ENCODE measurements at regions not wholly inside any gene's neighbourhood (a gene's known extent, or its start where the extent isn't known, plus 50 kb on each side); places are given as distances from the start of the nearest gene placed in this dataset.
"Not testable (repeated sequence)": the region's sequence is repeated elsewhere in the genome, so short reads cannot be mapped to it uniquely, and the experiment has no call there.

- no peak for DNase-seq (ENCODE audit: low spot score)
These were observed 80.0 kb downstream of the GALR1 start for GRCh38 chr18:77329651-77330050.

DNA sequence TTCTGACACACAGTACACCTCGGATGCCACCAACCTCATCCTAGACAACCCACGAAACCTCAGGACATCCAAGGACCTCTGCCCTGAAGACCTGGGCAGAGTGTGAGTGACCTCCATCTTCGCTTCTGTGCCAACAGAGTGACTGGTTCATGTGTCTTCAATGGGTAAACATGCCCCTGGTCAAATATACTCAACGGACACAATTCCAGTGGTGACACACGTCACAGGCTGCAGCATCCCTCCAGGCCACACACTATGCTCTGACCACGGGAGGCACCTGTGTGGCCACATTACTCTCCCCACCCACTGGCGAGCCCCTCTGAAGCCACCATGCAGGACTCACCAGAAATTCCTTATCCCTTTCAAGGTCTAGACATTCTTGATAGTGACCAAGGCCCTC lies 85.2 kb downstream of the GALR1 start:
- DNase-seq (ENCODE audit: low spot score), result no peak

GRCh38 chr18:77337604-77338003 lies 88.0 kb downstream of the GALR1 start:
- DNase-seq (ENCODE audit: low spot score), result no peak

DNA sequence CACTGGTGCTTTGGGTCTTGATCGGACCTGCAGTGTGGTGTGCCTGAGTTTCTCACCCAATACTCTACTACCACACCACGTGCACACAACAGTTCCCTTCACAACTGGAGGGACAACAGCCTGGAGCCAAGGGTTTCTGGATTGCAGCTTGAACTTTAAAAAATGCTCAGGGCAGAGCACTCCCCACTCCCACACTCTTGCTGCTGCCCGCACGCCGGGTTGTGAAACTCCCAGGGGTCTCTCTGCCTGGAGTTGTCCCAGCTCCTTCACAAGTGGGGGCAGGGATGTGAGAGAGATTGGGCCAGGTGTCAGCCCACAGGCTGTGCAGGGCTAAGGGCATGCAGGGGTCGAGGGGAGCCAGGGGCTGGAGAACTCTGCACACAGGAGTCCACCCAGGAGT lies 89.4 kb downstream of the GALR1 start:
- DNase-seq (ENCODE audit: low spot score), result no peak

- no peak for DNase-seq (ENCODE audit: low spot score)
These were observed 90.0 kb downstream of the GALR1 start for GRCh38 chr18:77339623-77340022.

GRCh38 chr18:77340815-77341214 lies 91.2 kb downstream of the GALR1 start:
- DNase-seq (ENCODE audit: low spot score), result no peak

DNA sequence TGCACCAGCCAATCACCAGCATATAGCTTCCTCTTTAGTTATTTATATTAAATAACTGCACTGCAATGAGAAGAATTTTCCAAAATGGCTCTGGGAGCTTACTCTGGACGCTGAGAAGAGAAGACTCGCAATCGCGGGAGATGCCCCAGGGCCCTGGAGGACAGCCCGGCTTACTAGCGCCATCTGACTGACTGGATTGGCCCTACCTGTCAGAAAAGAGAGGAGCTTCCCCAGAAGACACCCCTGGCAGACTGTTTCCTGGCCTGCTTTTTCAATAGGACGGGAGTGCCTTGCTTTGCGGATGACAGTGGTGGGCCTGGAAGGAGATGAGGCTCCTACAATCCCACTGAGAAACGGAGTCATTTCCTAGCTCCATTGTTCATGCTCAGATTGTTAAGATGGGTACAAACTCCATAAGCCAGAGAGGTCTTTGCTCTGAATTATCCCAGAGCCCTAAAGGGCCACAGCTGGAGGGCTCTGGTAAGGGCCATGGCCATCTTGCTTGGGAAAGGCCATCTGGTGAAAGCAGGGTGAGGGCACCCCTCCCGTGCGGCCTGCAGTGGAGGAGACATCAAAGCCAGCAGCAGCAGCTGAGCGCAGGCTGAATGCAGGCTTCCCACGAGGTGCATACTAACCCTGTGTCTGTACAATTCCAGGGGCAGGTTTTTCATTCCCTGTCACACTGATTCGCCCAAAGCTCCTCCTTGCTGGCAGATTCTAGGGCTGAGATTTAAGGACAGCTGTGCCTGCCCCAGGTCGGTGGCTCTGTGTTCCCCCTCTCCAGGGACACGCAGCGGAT lies 92.1 kb downstream of the GALR1 start:
- no peak for DNase-seq (ENCODE audit: low spot score)

GRCh38 chr18:77342736-77343135 lies 93.1 kb downstream of the GALR1 start:
- no peak for DNase-seq (ENCODE audit: low spot score)

DNA sequence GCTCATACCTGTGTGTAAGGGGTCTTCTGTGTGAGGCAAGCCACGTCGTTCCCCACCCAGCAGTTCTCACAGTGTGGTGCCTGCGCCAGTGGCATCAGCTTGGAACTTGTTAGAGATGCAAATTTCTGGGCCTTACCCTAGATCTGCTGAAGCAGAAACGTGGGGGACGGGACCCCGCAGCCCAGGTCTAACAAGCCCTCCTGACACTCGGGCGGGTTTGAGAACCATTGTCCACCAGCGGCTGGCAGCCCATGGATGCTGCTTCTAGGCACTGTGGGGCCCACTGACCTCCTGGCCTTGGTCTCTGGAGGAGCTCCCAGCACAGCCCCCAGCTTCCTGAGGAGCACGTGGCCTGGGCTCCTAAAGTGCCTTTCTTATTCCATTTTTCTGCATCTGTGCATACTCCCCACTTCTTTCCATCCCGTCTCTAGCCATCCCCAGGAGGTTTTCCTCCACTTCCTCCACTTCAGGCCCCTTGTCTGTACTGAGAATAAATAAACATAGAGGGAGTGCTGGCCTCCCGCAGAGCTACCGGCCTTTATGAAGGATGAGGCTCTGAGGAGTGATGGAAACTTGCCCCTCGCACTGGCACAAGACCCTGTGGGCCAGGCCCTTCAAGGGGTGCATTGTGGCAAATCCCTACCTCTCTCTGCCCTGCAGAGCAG lies 94.3 kb downstream of the GALR1 start:
- no peak for DNase-seq (ENCODE audit: low spot score)

DNA sequence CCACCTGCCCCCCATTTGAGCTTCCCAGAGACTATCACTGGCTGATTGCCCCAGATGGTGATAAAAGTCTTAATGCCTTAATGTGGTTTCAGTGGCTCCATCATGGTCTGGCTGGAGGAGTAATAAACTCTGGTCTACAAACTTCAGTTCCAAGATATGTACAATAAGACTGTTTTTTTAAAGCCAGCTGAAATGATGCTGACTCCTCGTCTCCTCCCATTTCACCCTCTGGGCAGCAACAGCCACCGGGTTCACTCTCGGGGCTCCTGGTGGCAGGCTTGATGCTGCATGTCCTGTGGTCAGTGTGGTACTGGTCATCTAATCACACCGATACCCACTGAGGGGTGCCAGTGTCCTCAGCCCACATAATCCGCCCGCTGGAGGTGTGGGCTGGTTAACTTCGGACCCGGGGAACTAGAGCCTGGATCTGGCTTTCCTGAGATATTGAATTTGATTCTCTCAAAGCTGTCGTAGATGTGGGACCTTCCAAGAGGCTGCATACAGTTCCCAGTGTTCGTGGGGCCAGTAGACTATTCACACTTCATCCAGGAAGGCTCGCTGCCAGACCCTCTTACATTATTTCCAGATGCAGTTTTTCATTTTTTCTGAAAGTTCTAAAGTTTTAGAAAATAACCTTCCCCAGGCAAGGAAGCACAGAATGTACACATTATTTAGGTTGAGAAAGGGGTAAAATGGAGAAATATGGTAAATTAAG lies 95.3 kb downstream of the GALR1 start:
- DNase-seq (ENCODE audit: low spot score), result no peak

DNA sequence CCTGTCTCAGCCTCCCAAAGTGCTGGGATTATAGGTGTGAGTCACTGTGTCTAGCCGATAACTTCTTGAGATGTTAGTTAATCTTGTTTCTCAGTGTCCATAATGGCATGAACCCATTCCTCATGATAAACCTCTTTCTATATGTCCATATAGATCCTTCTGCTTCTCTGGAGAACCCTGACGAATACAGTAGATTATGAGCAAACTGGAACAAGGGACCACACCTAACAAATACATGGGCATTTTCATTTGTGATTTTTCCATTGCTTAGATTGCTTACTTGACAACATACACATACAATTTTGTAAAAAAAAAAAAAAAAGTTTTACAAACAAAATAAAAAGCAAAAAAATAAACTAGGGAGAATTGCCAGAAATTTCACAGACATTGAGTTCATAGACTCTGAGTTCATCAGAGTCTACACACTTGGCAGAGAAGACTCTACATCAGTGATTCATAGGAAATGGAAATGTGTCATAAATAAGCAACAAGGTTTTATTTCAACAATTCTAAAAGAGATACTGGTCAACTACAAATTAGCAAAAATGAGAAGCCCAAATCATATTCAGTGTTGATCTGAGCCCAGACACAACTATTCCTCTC lies 96.7 kb downstream of the GALR1 start:
- DNase-seq (ENCODE audit: low spot score), result no peak

- DNase-seq (ENCODE audit: low spot score), result not testable (repeated sequence)
These were observed 103.7 kb downstream of the GALR1 start for GRCh38 chr18:77353349-77353748.

DNA sequence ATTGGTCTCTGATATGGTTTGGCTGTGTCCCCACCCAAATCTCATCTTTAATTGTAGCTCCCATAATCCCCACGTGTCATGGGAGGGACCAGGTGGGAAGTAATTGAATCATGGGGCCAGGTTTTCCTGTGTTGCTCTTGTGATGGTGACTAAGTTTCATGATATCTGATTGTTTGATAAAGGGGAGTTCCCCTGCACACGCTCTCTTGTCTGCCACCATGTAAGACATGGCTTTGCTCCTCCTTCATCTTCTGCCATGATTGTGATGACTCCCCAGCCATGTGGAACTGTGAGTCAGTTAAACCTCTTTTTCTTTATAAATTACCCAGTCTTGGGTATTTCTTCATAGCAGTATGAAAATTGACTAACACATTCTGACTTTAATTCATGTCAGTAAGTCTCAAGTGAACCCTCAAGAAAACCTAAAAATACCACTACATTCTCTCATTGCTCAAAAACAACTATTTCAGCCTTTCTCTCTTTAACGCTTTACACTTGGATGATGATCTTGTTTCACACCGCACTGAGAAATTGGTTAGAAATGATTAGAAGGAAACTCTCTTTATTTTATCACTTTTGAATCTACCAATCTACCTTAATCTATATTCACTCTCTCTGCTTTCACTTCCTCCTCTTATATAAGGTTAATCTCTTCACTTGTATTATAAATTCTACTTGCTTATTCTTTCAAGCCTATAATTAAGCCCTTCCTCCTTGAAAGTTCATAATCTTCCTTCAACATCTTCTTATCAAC lies 110.1 kb downstream of the GALR1 start:
- no peak for DNase-seq (ENCODE audit: low spot score)

- no peak for DNase-seq (ENCODE audit: low spot score)
These were observed 110.9 kb downstream of the GALR1 start for GRCh38 chr18:77360315-77361190.

DNA sequence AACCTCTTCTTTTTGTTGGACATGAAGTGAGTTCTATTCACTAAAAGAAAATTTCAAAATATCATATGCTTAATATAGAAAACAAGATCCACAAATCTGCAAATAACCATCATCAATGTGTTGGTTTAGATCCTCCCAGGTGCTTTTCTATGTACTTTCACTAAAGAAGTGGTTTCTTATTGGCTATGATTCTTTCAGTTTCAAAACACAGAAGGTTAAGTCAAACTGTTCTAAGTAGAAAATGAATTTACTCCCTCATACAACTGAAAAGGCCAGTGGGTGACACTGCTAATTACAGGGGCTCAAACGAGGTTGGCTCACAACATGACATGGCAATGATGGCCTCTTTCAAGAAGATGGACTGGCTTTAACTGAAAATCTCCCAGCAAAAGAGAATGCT lies 111.7 kb downstream of the GALR1 start:
- DNase-seq (ENCODE audit: low spot score), result no peak

DNA sequence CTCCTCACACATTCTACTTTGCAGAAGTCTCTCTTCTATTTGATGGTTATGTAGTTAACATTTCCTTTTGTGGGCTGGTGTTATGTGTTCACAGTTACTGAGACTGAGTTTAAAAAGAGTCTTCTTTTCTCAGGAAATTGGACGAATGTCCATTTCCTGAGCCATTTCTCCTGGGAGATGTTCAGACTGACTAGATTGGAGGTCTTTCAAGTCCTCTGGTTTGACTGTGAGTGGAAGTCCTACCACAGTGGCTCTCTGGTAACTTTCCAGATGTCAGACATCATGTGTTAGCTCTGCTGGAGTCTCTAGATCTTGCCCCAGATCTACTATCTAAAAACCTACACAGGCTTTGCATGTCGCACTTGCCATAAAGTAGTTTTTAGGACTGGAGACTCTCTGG lies 116.0 kb downstream of the GALR1 start:
- DNase-seq (ENCODE audit: low spot score), result no peak

DNA sequence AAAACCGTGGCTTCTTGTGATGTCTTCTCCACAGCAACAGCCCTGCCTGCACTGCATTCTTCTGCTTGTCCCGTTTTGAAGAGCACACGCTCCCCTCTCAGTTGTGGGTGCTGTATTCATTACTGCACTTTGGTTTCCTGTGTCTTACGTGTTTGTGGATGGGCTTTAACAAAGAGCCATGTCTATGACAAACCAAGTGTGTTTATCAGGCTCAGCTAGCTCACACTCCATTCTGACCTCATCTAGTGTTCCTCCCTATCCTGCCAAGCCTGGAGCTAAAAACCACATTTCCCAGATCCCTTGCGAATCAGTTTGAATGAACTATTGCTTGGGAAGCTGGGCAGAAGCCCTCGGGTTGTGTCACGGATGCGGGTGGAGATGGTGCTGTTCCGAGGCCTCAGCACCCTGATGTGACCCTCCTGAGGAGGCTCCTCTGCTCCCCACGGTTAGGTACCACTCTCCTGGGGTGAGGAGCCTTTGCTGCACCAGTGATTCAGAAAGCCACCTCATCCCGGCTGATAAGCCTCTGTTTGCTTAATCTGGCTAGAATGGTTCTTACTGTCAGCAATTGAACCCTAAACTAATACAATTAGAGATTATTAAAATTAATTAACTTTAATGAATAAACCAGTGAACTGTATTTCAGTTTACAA lies 116.5 kb downstream of the GALR1 start:
- DNase-seq (ENCODE audit: low spot score), result no peak

DNA sequence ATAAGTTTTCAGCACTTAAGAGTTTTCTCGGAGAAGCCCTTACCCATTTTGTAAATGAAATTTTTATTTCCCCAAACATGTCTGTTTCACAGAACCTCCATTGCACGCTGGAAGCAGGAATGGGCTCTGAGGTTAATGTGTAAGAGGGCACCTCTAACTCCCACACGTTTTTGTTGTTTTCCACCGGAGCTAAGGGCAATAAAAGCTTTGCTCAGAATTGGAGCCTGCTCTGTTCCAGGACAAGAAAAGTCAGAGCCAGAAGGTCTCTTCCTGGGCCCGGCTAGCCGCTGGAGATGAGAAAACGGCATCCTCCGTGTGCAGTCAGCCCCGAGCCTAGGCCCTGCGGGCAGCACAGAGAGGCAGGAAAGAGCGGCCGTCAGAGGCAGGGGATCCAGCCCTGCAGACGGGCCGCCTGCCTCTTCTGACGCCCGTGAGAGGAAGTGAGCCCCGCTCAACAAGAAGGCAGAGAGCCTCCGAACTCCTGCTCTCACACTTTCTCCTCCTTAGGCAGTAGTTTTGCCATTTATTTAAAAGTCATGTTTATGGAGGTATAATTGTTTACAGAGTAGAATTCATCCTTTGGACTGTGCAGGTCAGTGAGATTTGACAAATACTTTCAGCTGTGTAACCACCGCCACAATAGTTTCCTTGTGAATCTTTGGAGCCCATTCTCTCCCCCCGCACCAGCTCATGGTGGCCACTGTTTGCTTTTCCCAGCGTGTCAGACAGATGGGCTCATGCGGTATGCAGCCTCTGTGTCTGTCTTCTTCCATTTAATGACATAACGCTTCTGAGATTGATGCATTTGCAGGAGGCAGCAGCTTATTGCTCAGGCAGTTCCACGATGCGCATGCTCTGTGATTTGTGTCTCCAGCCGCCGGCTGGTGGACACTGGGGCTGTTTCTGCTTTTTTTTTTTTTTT lies 117.3 kb downstream of the GALR1 start:
- DNase-seq (ENCODE audit: low spot score), result peak; percentile 19

DNA sequence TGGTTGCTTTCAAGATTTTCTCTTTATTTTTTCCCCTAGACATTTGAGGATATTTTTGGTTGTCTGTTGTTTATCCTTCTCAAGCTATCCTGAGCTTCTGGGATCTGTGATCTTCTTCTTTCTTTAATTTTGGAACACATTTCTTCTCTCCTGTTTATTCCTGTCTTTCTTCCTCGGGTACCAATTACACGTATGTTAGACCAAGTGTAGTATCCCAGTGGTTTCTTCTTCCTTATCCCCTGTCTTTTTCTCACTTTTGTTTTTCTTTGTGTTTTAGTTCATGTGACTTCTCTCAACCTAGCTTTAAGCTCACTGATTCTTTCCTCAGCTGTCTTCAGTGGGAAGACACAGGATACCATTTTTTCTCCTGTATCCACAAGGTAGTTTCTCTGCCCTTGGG lies 120.0 kb downstream of the GALR1 start:
- DNase-seq (ENCODE audit: low spot score), result no peak
